ENCODE measurements at regions not wholly inside any gene's neighbourhood (a gene's known extent, or its start where the extent isn't known, plus 50 kb on each side); places are given as distances from the start of the nearest gene placed in this dataset.
A peak's percentile ranks its signal among the peaks of the same experiment; 100 is the strongest.

- H3K27me3 ChIP-seq (ENCODE audit: control insufficient read depth in 2 of 2, insufficient read depth in 2 of 2, low read length in 2 of 2) = peaks cover 2 to 21% of the 10 kb centered on the region in 2 experiments; a peak in 4 of 5 replicates
- H2AFZ ChIP-seq (ENCODE audit: low read depth, low read length) = no peak overlapping the region
- no peaks in the 10 kb centered on the region for H3K9me1 ChIP-seq (ENCODE audit: control insufficient read depth, insufficient read depth, low read length)
- no peak overlapping the region for H3K9ac ChIP-seq (ENCODE audit: insufficient read depth in 1 of 2, low read depth in 2 of 2, low read length in 2 of 2)
- H3K4me2 ChIP-seq (ENCODE audit: insufficient read depth, low read length) = no peak overlapping the region
- DNase-seq (ENCODE audit: extremely low read depth in 1 of 4, low spot score in 3 of 4) (no peak), ATAC-seq (no peak), FAIRE-seq (no peak)
- no peak overlapping the region for H3K4me3 ChIP-seq
- TF ChIP-seq CEBPB (tag; IDR thresholded peaks at IDR 0.05) (no peak), CEBPG (CRISPR knock-in tag; IDR thresholded peaks at IDR 0.05) (no peak), CEBPG (tag; conservative IDR thresholded peaks at IDR 0.05 in 1 of 2, IDR thresholded peaks at IDR 0.05 in 1 of 2) (peak; percentile 78 to 88), NCOA4 (IDR thresholded peaks at IDR 0.05; ENCODE audit: partially characterized antibody) (no peak)
- no peaks in the 10 kb centered on the region for H3K36me3 ChIP-seq (ENCODE audit: control insufficient read depth, insufficient read depth, low read length)
- no peaks in the 10 kb centered on the region for H3K9me3 ChIP-seq (replicated peaks; ENCODE audit: control insufficient read depth, insufficient read depth, low read depth, low read length)
- WGBS (ENCODE audit: insufficient coverage, low coverage, missing lambda C conversion rate) = 5% methylated on average over 2 of the region's 2 CpGs
- intact Hi-C loops (cut with micrococcal nuclease) (no loop called here), in situ Hi-C loops (cut with MboI) (no loop called here)
- BruUV-seq (replicated peaks) = no TSS peak
- H3K79me2 ChIP-seq (ENCODE audit: control insufficient read depth, insufficient read depth, low read length) = no peaks in the 10 kb centered on the region
- ChIA-PET POLR2A (interaction anchor here (0.9 kb wide), 1 partner anchor 13 kb away, joined by 3 read pairs; no protein-coding TSS in a partner anchor), CTCF (ENCODE audit: low intra/inter-chr PET ratio) (no interaction called here)
- H3K4me1 ChIP-seq (replicated peaks in 1 of 2; ENCODE audit: control insufficient read depth in 2 of 2, insufficient read depth in 2 of 2, low read length in 2 of 2) = no peaks in the 10 kb centered on the region
- H4K20me1 ChIP-seq (replicated peaks; ENCODE audit: control insufficient read depth, insufficient read depth, low read length) = no peaks in the 10 kb centered on the region
- H3K27ac ChIP-seq (ENCODE audit: extremely low read depth, low read depth, low read length) = no peak overlapping the region
Observed at GRCh38 chr2:38176619-38177021, 100.7 kb upstream of the CYP1B1 start.

- ChIA-PET CTCF (ENCODE audit: low intra/inter-chr PET ratio) (interaction anchor here (0.6 kb wide), 1 partner anchor 1013 kb away, joined by 3 read pairs; no protein-coding TSS in a partner anchor), POLR2A (no interaction called here)
- H3K4me3 ChIP-seq = no peak overlapping the region
- peaks cover 2 to 11% of the 10 kb centered on the region in 2 experiments; a peak in 3 of 5 replicates for H3K27me3 ChIP-seq (ENCODE audit: control insufficient read depth in 2 of 2, insufficient read depth in 2 of 2, low read length in 2 of 2)
- no peaks in the 10 kb centered on the region for H4K20me1 ChIP-seq (replicated peaks; ENCODE audit: control insufficient read depth, insufficient read depth, low read length)
- H3K9ac ChIP-seq (ENCODE audit: insufficient read depth in 1 of 2, low read depth in 2 of 2, low read length in 2 of 2) = no peak overlapping the region
- H2AFZ ChIP-seq (ENCODE audit: low read depth, low read length) = no peak overlapping the region
- FAIRE-seq = no peak
- H3K4me1 ChIP-seq (replicated peaks in 1 of 2; ENCODE audit: control insufficient read depth in 2 of 2, insufficient read depth in 2 of 2, low read length in 2 of 2) = no peaks in the 10 kb centered on the region
- TF ChIP-seq, protein P1, sequence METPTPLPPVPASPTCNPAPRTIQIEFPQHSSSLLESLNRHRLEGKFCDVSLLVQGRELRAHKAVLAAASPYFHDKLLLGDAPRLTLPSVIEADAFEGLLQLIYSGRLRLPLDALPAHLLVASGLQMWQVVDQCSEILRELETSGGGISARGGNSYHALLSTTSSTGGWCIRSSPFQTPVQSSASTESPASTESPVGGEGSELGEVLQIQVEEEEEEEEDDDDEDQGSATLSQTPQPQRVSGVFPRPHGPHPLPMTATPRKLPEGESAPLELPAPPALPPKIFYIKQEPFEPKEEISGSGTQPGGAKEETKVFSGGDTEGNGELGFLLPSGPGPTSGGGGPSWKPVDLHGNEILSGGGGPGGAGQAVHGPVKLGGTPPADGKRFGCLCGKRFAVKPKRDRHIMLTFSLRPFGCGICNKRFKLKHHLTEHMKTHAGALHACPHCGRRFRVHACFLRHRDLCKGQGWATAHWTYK (CRISPR knock-in tag; IDR thresholded peaks at IDR 0.05) = no peak
- TF ChIP-seq CEBPG (CRISPR knock-in tag; IDR thresholded peaks at IDR 0.05) (no peak), CEBPG (tag; conservative IDR thresholded peaks at IDR 0.05 in 1 of 2, IDR thresholded peaks at IDR 0.05 in 1 of 2) (peak; percentile 54 to 61; a peak in 3 of 4 replicates)
- no peak for ATAC-seq
- no peaks in the 10 kb centered on the region for H3K79me2 ChIP-seq (ENCODE audit: control insufficient read depth, insufficient read depth, low read length)
- H3K27ac ChIP-seq (ENCODE audit: extremely low read depth, low read depth, low read length) = no peak overlapping the region
- no peaks in the 10 kb centered on the region for H3K9me3 ChIP-seq (replicated peaks; ENCODE audit: control insufficient read depth, insufficient read depth, low read depth, low read length)
- WGBS (ENCODE audit: insufficient coverage, low coverage, missing lambda C conversion rate) = 5% methylated on average over 7 of the region's 7 CpGs
- H3K36me3 ChIP-seq (ENCODE audit: control insufficient read depth, insufficient read depth, low read length) = no peaks in the 10 kb centered on the region
- intact Hi-C loops (cut with micrococcal nuclease) = no loop called here
- in situ Hi-C loops (cut with MboI) = no loop called here
- no peaks in the 10 kb centered on the region for H3K9me1 ChIP-seq (ENCODE audit: control insufficient read depth, insufficient read depth, low read length)
- no peak for DNase-seq (ENCODE audit: extremely low read depth in 1 of 4, low spot score in 3 of 4)
- BruUV-seq (replicated peaks) = no TSS peak
- no peak overlapping the region for H3K4me2 ChIP-seq (ENCODE audit: insufficient read depth, low read length)
Observed at GRCh38 chr2:38174646-38175423, 98.9 kb upstream of the CYP1B1 start.

Data from K562 (cell line).